ENCODE measurements at regions not wholly inside any gene's neighbourhood (a gene's known extent, or its start where the extent isn't known, plus 50 kb on each side); places are given as distances from the start of the nearest gene placed in this dataset.

- H3K4me1 ChIP-seq (ENCODE audit: insufficient read depth, low read length, poor library complexity, severe bottlenecking) = peaks cover 15% of the 10 kb centered on the region
- no peak overlapping the region for H3K4me3 ChIP-seq (ENCODE audit: low read length, poor library complexity, severe bottlenecking)
- H4K20me1 ChIP-seq (ENCODE audit: insufficient read depth, low read length, poor library complexity, severe bottlenecking) = no peaks in the 10 kb centered on the region
- no peaks in the 10 kb centered on the region for H3F3A ChIP-seq (ENCODE audit: low read depth)
- no peak overlapping the region for H3K4me2 ChIP-seq (ENCODE audit: low read depth, low read length, poor library complexity, severe bottlenecking)
- H2AFZ ChIP-seq (ENCODE audit: low read length) = peak overlapping the region; percentile 34; the same call in 1 of the 2 replicates
- H3K9me3 ChIP-seq (ENCODE audit: insufficient read depth, low read depth, low read length) = no peaks in the 10 kb centered on the region
- H3K36me3 ChIP-seq (ENCODE audit: insufficient read depth, low read length) = no peaks in the 10 kb centered on the region
- TF ChIP-seq EZH2phosphoT487 (IDR thresholded peaks at IDR 0.05; ENCODE audit: borderline replicate concordance) = no peak
- no peak for TF ChIP-seq CTCF (conservative IDR thresholded peaks at IDR 0.05; ENCODE audit: low read length)
- H3K9ac ChIP-seq (ENCODE audit: low read depth, low read length, poor library complexity, severe bottlenecking) = no peak overlapping the region
- no peaks in the 10 kb centered on the region for H3K9me2 ChIP-seq (replicated peaks; ENCODE audit: low read depth, low read length)
- no peaks in the 10 kb centered on the region for H3K27me3 ChIP-seq (ENCODE audit: insufficient read depth, low read length, poor library complexity, severe bottlenecking)
- H3K79me2 ChIP-seq (ENCODE audit: insufficient read depth, low read length) = no peaks in the 10 kb centered on the region
Measured at GRCh38 chr20:50259705-50260478, 69.3 kb downstream of the CEBPB start.

- Histone ChIP-seq H3K79me2 (ENCODE audit: insufficient read depth, low read length) (no peaks in the 10 kb centered on the region), H3K4me1 (ENCODE audit: insufficient read depth, low read length, poor library complexity, severe bottlenecking) (peaks cover 15% of the 10 kb centered on the region), H3K4me3 (ENCODE audit: low read length, poor library complexity, severe bottlenecking) (no peak overlapping the region), H3K9ac (ENCODE audit: low read depth, low read length, poor library complexity, severe bottlenecking) (no peak overlapping the region), H3F3A (ENCODE audit: low read depth) (no peaks in the 10 kb centered on the region), H3K27me3 (ENCODE audit: insufficient read depth, low read length, poor library complexity, severe bottlenecking) (no peaks in the 10 kb centered on the region), H3K4me2 (ENCODE audit: low read depth, low read length, poor library complexity, severe bottlenecking) (no peak overlapping the region), H2AFZ (ENCODE audit: low read length) (no peak overlapping the region), H3K9me3 (ENCODE audit: insufficient read depth, low read depth, low read length) (no peaks in the 10 kb centered on the region), H3K9me2 (replicated peaks; ENCODE audit: low read depth, low read length) (no peaks in the 10 kb centered on the region), H3K36me3 (ENCODE audit: insufficient read depth, low read length) (no peaks in the 10 kb centered on the region), H4K20me1 (ENCODE audit: insufficient read depth, low read length, poor library complexity, severe bottlenecking) (no peaks in the 10 kb centered on the region)
- TF ChIP-seq CTCF (conservative IDR thresholded peaks at IDR 0.05; ENCODE audit: low read length) = no peak
- no peak for TF ChIP-seq EZH2phosphoT487 (IDR thresholded peaks at IDR 0.05; ENCODE audit: borderline replicate concordance)
Measured at GRCh38 chr20:50260479-50261221, 70.0 kb downstream of the CEBPB start.

- Histone ChIP-seq H3K79me2 (ENCODE audit: insufficient read depth, low read length) (no peaks in the 10 kb centered on the region), H2AFZ (ENCODE audit: low read length) (no peak overlapping the region), H3K4me2 (ENCODE audit: low read depth, low read length, poor library complexity, severe bottlenecking) (no peak overlapping the region)
Measured at GRCh38 chr20:50261471-50262212, 71.0 kb downstream of the CEBPB start.

More at GRCh38 chr20:50261471-50262212, 71.0 kb downstream of the CEBPB start:
- Histone ChIP-seq H3K9ac (ENCODE audit: low read depth, low read length, poor library complexity, severe bottlenecking) (no peak overlapping the region), H4K20me1 (ENCODE audit: insufficient read depth, low read length, poor library complexity, severe bottlenecking) (no peaks in the 10 kb centered on the region), H3K36me3 (ENCODE audit: insufficient read depth, low read length) (no peaks in the 10 kb centered on the region), H3K27me3 (ENCODE audit: insufficient read depth, low read length, poor library complexity, severe bottlenecking) (no peaks in the 10 kb centered on the region), H3K4me1 (ENCODE audit: insufficient read depth, low read length, poor library complexity, severe bottlenecking) (peaks cover 15% of the 10 kb centered on the region), H3K4me3 (ENCODE audit: low read length, poor library complexity, severe bottlenecking) (no peak overlapping the region), H3F3A (ENCODE audit: low read depth) (no peaks in the 10 kb centered on the region), H3K9me3 (ENCODE audit: insufficient read depth, low read depth, low read length) (no peaks in the 10 kb centered on the region), H3K9me2 (replicated peaks; ENCODE audit: low read depth, low read length) (no peaks in the 10 kb centered on the region)
- TF ChIP-seq EZH2phosphoT487 (IDR thresholded peaks at IDR 0.05; ENCODE audit: borderline replicate concordance) (no peak), CTCF (conservative IDR thresholded peaks at IDR 0.05; ENCODE audit: low read length) (no peak)

Measured in Loucy (cell line).